Stimulated activated CD4-positive, alpha-beta T cell treated with anti-CD3 and anti-CD28 coated beads, Interleukin-12 subunit alpha, Interleukin-12 subunit beta, amount 100 ng/mL, for 24 hours (primary cell): ENCODE measurements at regions not wholly inside any gene's neighbourhood (a gene's known extent, or its start where the extent isn't known, plus 50 kb on each side); places are given as distances from the start of the nearest gene placed in this dataset.
"Not testable (repeated sequence)": the region's sequence is repeated elsewhere in the genome, so short reads cannot be mapped to it uniquely, and the experiment has no call there.

Experiments used
- DNase-seq, 2 experiments: peaks; one replicate each; pipeline ENCODE4 v3.0.0-alpha.2; 2020; ENCODE audit warnings: low read depth in 2 of 2

DNA sequence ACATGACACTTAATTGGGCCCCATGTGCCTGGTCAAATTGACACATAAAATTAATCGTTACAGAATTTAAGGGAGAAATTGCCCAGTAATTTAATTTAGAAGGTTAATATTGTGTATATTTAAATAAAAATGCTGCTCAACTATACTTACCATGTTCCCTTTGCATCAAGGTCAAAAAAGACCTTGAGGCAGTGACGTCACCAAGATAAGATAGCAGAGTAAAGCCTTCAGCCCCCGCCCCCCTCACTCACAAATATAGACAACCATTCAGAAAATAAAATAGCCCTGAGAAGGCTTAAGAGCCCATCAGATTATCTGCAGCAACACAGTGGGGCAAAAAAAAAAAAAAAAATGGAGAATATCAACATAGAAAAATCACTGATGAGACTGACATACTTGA, 785.7 kb downstream of the CCDC85A start:
- DNase-seq: no peak

DNA sequence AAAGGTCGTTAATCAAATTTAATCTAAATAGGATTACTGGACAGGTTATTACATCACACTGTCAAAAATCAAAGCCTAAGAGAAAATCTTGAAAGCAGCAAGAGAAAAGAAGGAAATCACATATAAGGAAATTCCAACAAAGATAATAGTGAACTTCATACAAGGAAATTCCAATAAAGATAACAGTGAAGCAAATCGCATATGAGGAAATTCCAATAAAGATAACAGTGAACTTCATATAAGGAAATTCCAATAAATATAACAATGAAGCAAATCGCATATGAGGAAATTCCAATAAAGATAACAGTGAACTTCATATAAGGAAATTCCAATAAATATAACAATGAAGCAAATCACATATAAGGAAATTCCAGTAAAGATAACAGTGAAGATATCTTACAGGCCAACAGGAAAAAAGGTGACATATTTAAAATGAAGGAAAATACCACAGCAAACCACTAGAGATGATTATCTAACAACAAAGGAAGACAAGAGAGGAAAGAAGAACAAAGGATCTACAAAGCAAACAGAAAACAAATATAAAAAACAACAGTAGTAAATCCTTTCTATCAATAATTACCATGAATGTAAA, 787.7 kb downstream of the CCDC85A start:
- no peak for DNase-seq

DNA sequence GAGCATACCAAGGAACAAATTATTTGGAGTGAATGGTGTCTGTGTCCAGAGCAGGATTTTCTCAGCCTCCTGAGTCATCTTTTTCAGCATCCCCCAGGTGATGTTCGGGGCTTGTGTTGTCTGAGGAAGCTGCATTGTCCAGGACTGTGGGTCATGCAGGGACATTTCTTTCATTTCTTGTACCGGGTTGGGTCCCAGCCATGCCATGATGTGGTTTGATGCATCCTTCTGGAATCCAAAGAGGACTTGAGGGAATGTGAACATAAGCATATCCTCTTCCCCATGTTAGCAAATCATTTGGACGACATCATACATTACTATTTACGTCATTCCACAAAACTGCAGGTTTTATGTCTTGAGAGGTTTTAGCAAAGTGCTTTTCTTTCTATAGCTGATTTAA, 797.8 kb downstream of the CCDC85A start:
- DNase-seq: no peak

DNA sequence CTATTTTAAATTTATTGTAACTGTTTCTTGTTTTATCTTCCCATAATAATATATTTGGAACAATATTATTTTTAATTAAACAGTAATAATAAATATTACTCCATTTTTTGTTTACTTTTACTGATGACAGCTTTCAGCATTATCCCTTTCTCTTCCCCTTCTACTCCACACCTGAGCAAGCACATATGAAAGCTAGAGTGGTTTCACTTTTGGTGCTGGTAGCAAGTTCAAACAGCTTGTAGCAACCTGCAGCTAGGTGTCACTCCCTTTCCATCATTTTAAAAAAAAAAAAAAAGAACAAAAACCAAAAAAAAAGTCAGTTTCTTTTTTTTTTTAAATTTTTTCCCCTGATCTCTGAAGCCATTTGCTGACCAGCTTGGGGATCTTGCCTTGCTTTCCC, 801.8 kb downstream of the CCDC85A start:
- DNase-seq: no peak

DNA sequence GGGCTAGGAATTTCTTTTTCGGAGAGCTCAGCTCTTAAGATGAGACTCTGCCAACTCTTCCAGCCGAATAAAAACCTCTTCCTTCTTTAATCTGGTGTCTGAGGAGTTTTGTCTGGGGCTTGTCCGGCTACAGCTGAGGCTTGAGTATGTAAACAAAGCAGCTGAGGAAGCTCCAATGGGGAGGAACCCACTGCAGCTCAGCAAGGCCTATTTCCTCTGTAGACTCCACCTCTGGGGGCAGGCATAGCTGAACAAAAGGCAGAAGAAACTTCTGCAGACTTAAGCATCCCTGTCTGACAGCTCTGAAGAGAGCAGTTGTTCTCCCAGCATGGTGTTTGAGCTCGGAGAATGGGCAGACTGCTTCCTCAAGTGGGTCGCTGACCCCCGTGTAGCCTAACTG, 838.7 kb downstream of the CCDC85A start:
- DNase-seq: no peak

DNA sequence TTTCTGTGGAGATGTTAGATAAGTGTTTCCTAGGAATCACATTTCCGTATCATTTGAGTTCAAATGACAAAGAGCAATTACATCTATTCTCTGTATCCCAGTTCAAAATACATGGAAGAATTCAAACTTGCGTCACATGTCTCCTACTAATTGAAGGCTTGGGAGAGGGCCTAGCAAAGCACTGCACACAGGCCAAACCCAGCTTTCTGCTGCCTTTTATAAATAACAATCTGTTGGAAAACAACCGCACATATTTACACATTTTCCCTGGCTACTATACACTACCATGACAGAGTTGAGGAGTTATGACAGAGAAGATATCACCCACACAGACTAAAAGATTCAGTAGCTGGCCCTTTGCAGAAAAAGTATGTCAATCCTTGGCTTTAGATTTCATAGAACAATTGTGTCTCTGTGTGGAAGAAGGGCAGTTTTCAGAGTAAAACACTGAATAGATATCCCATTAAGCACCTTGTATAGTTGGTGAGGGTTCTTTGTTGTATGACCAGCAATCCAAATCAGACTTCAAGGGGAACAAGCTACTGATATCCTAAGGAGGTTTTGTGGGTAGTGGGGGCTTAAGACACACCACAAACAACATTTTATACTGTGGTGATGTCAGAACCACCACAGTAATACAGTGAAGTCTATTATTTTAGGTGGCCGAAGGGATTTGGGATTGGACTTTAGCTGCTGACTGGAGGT, 861.3 kb downstream of the CCDC85A start:
- DNase-seq: no peak

DNA sequence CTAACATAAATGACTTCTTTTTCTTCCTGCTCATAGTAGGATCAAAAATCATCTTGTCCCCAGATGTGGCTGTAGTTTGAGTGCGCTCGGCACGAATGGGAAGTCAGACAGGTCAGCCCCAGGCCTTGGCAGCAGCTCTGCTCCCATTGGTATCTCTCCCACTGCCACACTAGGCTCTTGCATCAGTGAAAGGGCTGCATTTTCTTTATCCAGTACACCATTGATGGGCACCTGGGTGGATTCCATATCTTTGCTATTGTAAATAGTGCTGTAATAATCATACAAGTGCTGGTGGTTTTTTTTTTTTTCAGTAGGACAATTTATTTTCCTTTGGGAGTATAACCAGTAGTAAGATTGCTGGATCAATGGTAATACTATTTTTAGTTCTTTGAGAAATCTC, 865.5 kb downstream of the CCDC85A start:
- DNase-seq: no peak

DNA sequence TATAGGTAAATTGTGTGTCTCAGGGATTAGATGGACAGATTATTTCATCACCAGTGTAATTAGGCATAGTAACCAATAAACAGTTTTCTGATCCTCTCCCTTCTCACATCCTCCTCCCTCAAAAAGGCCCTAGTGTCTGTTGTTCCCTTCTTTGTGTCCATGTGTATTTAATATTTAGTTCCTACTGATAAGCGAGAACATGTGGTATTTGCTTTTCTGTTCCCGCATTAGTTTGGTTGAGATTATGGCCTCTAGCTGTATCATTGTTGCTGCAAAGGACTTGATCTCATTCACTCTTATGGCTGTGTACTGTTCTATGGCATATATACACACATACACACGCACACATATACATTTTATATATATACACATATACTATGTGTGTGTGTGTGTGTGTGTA, 866.2 kb downstream of the CCDC85A start:
- no peak for DNase-seq

DNA sequence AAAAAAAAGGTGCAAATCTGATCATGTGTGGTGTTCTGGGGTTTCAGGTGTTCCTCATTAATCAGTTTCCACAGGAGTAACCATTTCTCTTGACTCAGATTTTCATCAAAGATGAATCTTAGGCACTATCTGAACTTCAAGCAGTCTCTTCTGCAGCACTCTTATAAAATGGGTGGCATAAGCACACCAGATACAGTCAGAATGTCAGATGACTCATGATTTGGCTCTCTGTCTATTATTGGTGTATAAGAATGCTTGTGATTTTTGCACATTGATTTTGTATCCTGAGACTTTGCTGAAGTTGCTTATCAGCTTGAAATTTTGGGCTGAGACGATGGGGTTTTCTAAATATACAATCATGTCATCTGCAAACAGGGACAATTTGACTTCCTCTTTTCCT, 882.5 kb downstream of the CCDC85A start:
- DNase-seq: not testable (repeated sequence)

DNA sequence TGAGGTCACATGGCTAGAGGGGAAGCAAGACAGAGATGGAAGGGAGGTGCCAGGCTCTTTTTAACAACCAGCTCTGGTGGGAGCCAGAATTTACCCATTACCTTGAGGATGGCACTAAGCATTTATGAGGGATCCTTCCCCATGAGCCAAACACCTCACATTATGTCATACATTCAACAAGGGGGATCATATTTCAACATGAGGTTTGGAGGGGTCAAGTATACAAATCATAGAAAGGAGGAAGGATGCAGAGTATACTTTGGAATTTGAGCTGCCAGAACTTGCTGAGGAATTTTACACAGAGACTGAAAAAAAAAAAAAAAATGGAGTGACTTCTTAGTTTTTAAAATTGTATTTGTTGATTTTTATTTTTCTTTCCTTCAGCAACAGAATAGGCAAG, 891.4 kb downstream of the CCDC85A start:
- DNase-seq: no peak

DNA sequence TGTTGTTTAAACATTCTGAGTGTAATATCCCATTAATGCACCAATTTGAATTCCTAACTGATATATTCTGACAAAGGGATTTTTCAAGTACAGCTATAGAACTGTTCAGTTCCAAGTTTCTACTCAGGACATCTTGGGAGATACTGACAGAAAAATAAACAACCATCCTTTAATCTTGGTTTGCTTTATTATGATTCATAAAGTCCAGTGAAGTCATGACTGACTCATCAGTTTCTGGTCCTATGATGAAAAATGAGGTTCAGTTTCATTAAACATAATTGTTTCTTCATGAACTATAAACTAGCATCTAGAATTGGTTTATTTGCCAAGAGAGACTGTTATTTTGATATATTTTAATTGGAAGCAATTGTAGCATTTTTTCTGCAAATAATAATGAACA, 896.2 kb downstream of the CCDC85A start:
- no peak for DNase-seq

DNA sequence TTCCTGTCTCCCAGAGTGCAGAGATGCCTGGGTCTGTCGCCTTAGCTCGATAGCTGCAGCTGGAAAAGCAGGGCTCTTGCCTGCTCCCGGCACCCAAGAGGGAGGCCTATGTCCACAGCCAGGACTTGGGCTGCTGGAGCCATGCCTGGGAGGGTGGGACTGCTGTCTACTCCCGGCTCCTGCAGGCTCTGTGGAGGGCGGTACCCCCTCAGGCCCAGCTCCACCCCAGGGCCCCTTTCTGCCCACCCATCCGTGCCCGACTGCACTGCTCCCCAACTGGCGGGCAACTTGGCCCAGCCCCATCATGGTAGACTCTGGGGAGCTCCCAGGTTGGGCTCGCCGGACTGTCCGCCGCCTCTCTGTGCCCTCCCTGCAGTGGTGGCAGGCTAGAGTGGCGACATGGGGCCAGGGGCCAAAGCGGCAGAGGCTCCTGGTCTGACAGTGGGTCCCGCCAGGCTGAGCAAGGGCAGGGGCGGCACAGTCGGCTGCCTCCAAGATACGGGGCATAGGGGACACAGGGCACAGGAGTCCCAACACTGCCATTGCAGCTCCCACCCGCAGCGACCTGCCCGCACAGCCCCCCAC, 901.0 kb downstream of the CCDC85A start:
- DNase-seq: no peak

DNA sequence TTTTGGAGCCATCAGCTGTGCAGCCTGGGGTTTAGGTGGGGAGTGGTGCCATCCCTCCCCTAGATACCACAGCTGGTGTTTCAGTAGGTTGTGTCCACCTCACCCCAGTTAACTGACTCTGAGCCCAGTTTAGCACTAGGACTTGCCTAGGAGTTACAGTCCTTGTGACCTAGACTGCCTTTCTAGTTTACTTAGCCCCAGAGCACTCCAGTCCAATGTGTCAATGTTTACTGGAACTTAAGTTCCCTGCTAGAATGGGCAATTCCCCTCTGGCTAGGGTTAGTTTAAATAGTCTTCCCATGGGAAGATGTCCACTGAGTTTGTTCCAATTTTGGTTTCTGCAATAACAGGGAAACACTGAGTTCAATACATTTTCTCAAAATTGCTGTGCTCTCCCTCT, 909.2 kb downstream of the CCDC85A start:
- no peak for DNase-seq

DNA sequence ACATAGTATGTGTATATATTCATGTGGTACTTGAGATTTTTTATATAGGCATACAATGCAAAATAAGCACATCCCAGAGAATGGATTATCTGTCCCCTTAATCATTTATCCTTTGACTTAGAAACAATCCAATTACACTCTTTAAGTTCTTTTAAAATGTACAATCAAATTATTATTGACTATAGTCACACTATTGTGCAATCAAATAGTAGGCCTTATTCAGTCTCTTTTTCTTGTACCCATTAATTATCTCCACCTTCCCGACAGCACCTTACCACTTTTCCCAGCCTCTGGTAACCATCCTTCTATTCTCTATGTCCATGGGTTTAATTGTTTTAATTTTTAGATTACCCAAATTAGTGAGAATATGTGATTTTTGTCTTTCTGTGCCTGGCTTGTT, 914.1 kb downstream of the CCDC85A start:
- no peak for DNase-seq

DNA sequence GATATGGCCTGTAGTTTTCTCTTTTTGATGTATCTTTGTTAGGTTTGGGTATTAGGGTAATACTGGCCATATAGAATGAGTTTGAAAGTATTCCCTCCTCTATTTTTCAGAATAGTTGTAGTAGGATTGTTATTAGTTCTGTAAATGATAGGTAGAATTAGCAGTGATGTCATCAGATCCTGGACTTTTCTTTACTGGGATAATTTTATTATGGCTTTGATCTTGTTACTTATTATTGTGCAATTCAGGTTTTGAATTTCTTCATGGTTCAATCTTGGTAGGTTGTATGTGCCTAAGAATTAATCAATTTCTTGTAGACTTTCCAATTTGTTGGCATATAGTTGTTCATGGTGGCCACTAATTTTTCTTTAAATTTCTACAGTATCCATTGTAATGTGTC, 916.6 kb downstream of the CCDC85A start:
- DNase-seq: no peak

DNA sequence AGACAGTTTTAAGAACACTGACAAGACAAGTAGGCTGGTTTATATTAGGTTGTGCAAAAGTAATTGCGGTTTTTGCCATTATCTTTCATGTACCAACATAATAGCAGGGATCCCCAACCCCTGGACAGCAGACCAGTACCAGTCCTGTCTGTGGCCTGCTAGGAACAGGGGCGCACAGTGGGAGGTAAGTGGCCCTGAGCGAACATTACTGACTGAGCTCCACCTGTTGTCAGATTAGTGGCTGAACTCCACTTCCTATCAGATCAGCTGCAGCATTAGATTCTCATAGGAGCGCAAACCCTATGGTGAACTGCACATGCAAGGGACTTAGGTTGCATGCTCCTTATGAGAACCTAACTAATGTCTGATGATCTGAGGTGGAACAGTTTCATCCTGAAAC, 921.9 kb downstream of the CCDC85A start:
- no peak for DNase-seq

DNA sequence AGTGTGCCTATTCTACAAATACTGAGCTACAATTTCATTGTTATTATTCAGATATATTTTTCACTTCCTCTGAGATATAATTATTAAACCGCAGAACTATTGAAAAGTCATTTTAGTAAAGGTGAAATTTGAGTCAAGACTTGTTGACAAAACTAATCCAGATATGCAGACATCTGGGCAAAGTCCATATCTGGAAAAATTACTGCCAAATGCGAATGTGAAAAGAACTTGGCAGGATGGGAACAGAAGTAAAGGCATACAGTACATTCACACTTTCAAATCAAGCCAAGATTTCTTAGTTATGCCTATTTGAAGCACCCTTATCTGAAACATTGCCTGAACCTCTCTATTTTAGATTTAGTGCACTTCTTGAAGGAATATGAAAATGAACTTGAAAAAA, 923.6 kb downstream of the CCDC85A start:
- no peak for DNase-seq

DNA sequence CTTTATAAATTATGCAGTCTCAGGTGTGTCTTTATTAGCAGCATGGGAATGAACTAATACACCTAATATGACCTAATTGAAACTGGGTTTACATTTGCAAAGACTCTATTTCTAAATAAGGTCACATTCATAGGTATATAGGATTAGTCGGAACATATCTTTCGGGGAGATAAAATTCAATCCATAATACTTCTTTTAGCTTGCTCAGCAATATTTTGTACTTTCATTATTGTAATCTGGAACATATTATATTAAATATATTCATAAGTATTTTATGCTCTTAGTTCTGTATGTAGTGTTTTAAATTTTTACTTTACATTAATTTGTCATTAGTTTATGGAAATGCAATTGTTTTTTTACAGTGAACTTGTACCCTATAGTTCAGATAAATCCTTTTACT, 927.7 kb downstream of the CCDC85A start:
- DNase-seq: no peak

DNA sequence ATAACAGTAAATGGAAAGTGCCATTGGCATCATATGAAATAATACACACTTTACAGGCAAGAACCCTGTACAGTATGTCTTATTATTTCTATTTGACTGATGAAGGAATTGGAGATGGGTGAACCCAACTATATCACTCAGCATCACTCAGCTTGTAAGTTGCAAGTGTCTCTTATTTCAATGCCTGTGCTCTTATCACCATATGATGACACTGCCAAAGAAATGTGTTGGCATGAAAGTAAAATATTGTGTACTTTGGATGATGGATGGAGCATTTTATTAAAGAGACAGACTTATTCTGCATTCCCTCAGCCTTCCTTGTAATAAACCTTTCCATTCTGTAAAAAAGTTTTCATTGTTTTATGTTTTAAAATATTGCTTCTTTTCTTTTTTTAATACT, 927.5 kb upstream of the VRK2 start:
- DNase-seq: no peak

DNA sequence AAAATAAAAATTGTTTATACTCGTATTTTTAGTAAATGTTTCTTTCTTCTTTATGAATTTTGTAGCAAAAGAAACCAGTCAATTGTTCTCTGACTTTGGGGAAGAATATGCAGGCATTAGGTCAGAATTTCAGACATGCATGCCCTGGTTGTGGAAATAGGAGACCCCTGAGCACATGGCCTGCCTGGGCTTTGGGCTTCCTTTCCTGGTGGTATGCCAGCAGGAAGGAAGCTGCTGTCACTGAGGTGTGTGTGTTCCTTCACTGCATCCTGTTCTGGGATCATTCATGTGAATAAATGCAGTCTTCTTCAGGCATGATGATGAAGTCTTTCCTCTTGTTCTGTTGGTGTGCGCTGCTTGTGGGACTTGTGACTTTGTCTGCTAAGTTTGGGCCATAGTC, 920.2 kb upstream of the VRK2 start:
- DNase-seq: no peak

DNA sequence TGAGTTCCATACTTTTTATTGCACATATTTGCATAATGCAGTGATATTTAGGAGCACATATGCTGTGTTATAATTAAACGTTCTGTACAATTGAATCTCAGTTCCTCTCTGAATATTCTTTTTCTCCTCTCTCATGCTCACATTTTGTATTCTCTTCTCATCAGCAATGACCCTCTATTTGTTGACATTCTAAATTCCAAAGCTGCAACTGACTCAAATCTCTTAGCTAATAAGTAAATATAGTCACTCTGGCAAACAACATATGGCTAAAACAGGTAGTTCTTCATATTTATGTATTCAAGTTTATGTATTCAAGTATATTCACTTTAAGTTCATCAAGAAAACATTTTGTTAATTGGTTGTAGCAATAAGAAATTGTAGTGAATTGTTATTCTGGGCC, 907.4 kb upstream of the VRK2 start:
- no peak for DNase-seq

DNA sequence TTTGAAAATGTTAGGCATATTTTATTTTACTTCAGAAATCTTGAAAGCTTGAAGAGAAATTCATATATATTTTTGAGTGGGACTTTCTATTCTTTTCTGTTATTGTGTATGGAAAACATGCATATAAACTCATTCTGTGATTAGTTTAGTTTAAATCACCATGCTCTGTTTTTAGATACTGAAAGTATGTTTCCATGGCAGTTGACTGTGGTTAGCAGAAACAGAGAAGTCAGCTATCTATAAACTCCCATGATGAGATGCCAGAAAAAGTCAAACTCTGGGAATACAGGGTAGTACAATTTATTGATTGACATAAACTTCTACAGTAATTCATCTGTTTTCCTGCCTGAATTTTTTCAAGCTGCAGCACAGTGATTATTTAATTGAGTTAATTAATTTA, 905.3 kb upstream of the VRK2 start:
- DNase-seq: no peak

DNA sequence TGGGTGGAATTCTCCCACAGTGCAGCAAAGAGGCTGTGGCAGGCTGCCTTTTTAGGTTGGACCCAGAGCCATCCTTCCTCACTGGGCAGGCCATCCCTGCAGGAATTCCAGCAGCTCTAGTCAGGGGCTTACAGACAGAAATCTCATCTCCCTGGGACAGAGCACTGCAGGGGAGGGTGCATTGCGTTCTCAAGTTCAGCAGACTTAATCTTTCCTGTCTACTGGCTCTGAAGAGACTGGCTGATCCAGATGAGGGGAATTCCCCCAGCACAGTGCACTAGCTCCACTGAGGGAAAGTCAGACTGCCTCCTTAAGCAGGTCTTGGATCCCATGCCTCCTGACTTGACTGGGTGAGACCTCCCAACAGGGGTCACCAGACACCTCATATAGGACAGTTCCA, 899.7 kb upstream of the VRK2 start:
- no peak for DNase-seq
